ENCODE measurements at regions not wholly inside any gene's neighbourhood (a gene's known extent, or its start where the extent isn't known, plus 50 kb on each side); places are given as distances from the start of the nearest gene placed in this dataset.
"Not testable (repeated sequence)": the region's sequence is repeated elsewhere in the genome, so short reads cannot be mapped to it uniquely, and the experiment has no call there.

- Mint-ChIP-seq H3K36me3 (peaks cover 28% of the 10 kb centered on the region), H3K9me3 (peaks cover 41% of the 10 kb centered on the region)
- CTCF ChIA-PET: not testable (repeated sequence)
Observed at GRCh38 chr17:37858391-37858790, 65.8 kb upstream of the TBC1D3K start.

DNA sequence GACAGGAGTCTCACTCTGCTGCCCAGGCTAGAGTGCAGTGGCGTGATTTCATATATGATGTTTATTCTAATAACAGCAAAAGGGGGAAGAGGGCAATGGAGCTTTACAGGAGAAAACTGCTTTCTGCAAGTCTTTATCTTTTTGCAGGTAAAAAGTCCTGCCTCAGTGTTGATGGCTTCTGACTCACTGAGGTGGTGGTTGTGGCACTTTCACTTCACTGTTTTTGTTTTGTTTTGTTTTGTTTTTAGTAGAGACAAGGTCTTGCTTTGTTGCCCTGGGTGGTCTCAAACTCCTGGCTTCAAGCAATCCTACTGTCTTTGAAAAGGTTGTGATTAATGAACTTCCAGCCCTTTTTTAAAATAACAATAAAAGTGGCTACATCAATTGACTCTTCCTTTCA is 68.0 kb upstream of the TBC1D3K start:
- peaks cover 6% of the 10 kb centered on the region for H3K27me3 Mint-ChIP-seq (ENCODE audit: low read depth)
- ChIA-PET POLR2A (no interaction called here), CTCF (no interaction called here)
- ATAC-seq (no peak), DNase-seq (ENCODE audit: low spot score) (no peak)
- peaks cover 41% of the 10 kb centered on the region for H3K9me3 Mint-ChIP-seq
- peaks cover 6% of the 10 kb centered on the region; the same call in 1 of the 2 replicates for H3K4me1 Mint-ChIP-seq
- no peak overlapping the region for H3K27ac Mint-ChIP-seq
- H3K36me3 Mint-ChIP-seq: peaks cover 28% of the 10 kb centered on the region
- TF ChIP-seq ZSCAN18 (CRISPR knock-in tag; IDR thresholded peaks at IDR 0.05): no peak
- no peak for TF ChIP-seq JUN (CRISPR knock-in tag; IDR thresholded peaks at IDR 0.05)
- no peak for TF ChIP-seq JAZF1 (CRISPR knock-in tag; IDR thresholded peaks at IDR 0.05)
- no peak for TF ChIP-seq ARID4B (CRISPR knock-in tag; IDR thresholded peaks at IDR 0.05; ENCODE audit: borderline replicate concordance)
- TF ChIP-seq, protein P1, sequence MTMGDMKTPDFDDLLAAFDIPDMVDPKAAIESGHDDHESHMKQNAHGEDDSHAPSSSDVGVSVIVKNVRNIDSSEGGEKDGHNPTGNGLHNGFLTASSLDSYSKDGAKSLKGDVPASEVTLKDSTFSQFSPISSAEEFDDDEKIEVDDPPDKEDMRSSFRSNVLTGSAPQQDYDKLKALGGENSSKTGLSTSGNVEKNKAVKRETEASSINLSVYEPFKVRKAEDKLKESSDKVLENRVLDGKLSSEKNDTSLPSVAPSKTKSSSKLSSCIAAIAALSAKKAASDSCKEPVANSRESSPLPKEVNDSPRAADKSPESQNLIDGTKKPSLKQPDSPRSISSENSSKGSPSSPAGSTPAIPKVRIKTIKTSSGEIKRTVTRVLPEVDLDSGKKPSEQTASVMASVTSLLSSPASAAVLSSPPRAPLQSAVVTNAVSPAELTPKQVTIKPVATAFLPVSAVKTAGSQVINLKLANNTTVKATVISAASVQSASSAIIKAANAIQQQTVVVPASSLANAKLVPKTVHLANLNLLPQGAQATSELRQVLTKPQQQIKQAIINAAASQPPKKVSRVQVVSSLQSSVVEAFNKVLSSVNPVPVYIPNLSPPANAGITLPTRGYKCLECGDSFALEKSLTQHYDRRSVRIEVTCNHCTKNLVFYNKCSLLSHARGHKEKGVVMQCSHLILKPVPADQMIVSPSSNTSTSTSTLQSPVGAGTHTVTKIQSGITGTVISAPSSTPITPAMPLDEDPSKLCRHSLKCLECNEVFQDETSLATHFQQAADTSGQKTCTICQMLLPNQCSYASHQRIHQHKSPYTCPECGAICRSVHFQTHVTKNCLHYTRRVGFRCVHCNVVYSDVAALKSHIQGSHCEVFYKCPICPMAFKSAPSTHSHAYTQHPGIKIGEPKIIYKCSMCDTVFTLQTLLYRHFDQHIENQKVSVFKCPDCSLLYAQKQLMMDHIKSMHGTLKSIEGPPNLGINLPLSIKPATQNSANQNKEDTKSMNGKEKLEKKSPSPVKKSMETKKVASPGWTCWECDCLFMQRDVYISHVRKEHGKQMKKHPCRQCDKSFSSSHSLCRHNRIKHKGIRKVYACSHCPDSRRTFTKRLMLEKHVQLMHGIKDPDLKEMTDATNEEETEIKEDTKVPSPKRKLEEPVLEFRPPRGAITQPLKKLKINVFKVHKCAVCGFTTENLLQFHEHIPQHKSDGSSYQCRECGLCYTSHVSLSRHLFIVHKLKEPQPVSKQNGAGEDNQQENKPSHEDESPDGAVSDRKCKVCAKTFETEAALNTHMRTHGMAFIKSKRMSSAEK (CRISPR knock-in tag; IDR thresholded peaks at IDR 0.05; ENCODE audit: borderline replicate concordance): no peak
- TF ChIP-seq RELA (CRISPR knock-in tag; IDR thresholded peaks at IDR 0.05; ENCODE audit: borderline replicate concordance): no peak
- no peak for TF ChIP-seq ZBTB21 (CRISPR knock-in tag; IDR thresholded peaks at IDR 0.05; ENCODE audit: borderline replicate concordance)
- no peak for TF ChIP-seq ESRRA (CRISPR knock-in tag; IDR thresholded peaks at IDR 0.05; ENCODE audit: borderline replicate concordance)
- no peak overlapping the region for H3K4me3 Mint-ChIP-seq

More at GRCh38 chr17:37858391-37858790, 65.8 kb upstream of the TBC1D3K start:
- H3K27ac Mint-ChIP-seq; H3K4me3 Mint-ChIP-seq; H3K4me1 Mint-ChIP-seq; ATAC-seq; H3K27me3 Mint-ChIP-seq (ENCODE audit: low read depth); POLR2A ChIA-PET; DNase-seq (ENCODE audit: low spot score): not testable (repeated sequence)

DNA sequence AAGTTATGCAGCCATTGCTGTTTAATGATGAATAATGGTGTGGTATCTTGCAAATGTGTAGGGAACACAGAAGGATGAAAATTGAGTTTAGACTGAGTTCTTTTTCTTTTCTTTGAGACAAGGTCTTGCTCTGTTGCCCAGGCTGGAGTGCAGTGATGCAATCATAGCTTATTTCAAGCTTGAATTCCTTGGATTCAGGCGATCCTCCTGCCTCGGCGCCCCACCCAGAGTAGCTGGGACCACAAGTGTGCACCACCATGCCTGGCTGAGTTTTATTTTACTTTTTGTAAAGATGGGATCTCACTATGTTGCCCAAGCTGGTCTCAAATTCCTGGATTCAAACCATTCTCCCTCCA is 74.6 kb upstream of the TBC1D3K start:
- CTCF ChIA-PET: no interaction called here
- H3K36me3 Mint-ChIP-seq: no peaks in the 10 kb centered on the region
- no peak for ATAC-seq
- POLR2A ChIA-PET: no interaction called here
- H3K9me3 Mint-ChIP-seq: no peaks in the 10 kb centered on the region
- H3K27me3 Mint-ChIP-seq (ENCODE audit: low read depth): 0 out of 2 replicates have a peak, but pooled peaks cover 2% of the 10 kb centered on the region
- no peak for DNase-seq (ENCODE audit: low spot score)
- H3K4me1 Mint-ChIP-seq: no peaks in the 10 kb centered on the region
- H3K4me3 Mint-ChIP-seq: no peak overlapping the region
- H3K27ac Mint-ChIP-seq: no peak overlapping the region
- no peak for TF ChIP-seq TCF7 (CRISPR knock-in tag; IDR thresholded peaks at IDR 0.05; ENCODE audit: low read depth)
- TF ChIP-seq, protein P1 (CRISPR knock-in tag; IDR thresholded peaks at IDR 0.05; ENCODE audit: borderline replicate concordance): no peak
- TF ChIP-seq JAZF1 (CRISPR knock-in tag; IDR thresholded peaks at IDR 0.05): no peak
- TF ChIP-seq NFYB (CRISPR knock-in tag; conservative IDR thresholded peaks at IDR 0.05; ENCODE audit: low read depth): no peak
- TF ChIP-seq ATF1 (CRISPR knock-in tag; IDR thresholded peaks at IDR 0.05): no peak
- TF ChIP-seq PRRX2 (CRISPR knock-in tag; IDR thresholded peaks at IDR 0.05): no peak
- TF ChIP-seq CBFB (CRISPR knock-in tag; IDR thresholded peaks at IDR 0.05; ENCODE audit: low read depth): no peak
- TF ChIP-seq, protein P2, sequence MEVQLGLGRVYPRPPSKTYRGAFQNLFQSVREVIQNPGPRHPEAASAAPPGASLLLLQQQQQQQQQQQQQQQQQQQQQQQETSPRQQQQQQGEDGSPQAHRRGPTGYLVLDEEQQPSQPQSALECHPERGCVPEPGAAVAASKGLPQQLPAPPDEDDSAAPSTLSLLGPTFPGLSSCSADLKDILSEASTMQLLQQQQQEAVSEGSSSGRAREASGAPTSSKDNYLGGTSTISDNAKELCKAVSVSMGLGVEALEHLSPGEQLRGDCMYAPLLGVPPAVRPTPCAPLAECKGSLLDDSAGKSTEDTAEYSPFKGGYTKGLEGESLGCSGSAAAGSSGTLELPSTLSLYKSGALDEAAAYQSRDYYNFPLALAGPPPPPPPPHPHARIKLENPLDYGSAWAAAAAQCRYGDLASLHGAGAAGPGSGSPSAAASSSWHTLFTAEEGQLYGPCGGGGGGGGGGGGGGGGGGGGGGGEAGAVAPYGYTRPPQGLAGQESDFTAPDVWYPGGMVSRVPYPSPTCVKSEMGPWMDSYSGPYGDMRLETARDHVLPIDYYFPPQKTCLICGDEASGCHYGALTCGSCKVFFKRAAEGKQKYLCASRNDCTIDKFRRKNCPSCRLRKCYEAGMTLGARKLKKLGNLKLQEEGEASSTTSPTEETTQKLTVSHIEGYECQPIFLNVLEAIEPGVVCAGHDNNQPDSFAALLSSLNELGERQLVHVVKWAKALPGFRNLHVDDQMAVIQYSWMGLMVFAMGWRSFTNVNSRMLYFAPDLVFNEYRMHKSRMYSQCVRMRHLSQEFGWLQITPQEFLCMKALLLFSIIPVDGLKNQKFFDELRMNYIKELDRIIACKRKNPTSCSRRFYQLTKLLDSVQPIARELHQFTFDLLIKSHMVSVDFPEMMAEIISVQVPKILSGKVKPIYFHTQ (CRISPR knock-in tag; IDR thresholded peaks at IDR 0.05): no peak
